GM19035 (cell line): ENCODE measurements at regions not wholly inside any gene's neighbourhood (a gene's known extent, or its start where the extent isn't known, plus 50 kb on each side); places are given as distances from the start of the nearest gene placed in this dataset.
"Not testable (repeated sequence)": the region's sequence is repeated elsewhere in the genome, so short reads cannot be mapped to it uniquely, and the experiment has no call there.

Experiments
- ATAC-seq: cut with Tn5 transposase; IDR thresholded peaks from one replicate; pipeline ENCODE4 v1.9.1; 2021; ENCODE audit not compliant: unreplicated experiment

DNA sequence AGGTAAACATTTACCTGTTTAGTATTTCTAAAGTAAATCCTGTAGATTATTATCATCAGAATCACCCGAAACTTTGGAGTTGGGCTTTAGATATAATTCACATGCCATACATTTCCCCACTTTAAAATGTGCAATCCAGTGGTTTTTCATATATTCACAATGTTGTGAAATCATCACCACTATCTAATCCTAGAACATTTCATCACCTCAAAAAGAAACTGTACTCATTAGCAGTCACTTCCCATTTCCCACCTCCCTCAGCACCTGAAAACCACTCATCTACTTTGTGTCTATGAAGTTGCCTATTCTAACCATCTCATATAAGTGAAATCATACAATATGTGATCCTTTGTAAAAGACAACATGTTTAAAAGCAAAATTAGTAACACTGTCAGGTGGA is 182.6 kb downstream of the FZD1 start:
- no peak for ATAC-seq

DNA sequence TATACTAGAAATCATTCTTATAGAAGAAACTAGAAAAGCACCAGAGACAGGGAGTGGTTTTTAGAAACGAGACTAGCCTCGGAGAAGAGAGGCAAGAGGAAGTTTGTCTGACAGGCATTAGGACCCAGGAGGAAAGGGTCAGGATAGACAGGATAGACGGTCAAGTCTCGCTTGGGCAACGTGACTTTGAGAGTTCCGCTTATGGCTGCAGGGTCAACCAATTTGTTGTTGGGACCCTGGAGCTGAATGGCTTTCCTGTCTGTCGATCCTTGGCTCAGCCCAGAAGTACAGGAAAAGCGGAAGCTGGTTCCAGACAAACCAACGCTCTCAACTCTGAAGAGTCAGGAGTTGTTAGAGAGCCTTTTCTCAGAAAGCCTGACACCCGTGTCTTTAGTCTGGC is 191.2 kb downstream of the FZD1 start:
- no peak for ATAC-seq

- ATAC-seq, result no peak
Observed at GRCh38 chr7:91457208-91457607, 193.0 kb downstream of the FZD1 start.

DNA sequence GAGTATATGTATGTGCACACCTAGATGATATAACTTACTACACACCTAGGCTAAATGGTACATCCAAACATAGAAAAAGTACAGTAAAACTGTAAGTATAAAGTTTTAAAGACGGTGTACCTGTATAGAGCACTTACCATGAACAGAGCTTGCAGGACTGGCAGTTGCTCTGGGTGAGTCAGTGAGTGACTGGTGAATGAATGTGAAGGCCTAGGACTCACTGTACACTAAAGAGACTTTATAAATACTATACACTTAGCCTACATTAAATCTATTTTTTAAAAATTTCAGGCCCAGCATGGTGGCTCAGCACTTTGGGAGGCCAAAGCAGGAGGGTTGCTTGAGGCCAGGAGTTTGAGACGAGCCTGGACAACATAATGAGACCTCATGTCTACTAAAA is 195.3 kb downstream of the FZD1 start:
- ATAC-seq, result no peak

DNA sequence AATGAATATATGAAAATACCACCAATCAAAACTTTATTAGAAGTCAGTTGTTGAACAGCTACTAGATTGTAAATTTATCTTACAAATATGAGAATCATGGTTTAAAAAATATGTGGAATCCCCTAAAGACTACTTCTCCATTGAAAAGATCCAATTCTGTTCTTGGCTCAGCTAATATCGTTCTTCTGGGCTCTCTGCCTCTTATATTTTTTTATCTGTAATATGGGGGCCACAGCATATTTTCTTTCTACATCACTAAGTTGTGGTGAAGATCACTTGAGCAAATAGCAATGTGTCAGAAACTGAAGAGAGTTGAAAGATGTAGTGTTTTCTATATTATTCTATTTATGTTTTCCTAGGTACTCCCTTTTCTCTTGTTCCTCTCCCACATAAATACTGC is 198.1 kb downstream of the FZD1 start:
- no peak for ATAC-seq

- ATAC-seq, result no peak
Observed at GRCh38 chr7:91463330-91463729, 199.1 kb downstream of the FZD1 start.

DNA sequence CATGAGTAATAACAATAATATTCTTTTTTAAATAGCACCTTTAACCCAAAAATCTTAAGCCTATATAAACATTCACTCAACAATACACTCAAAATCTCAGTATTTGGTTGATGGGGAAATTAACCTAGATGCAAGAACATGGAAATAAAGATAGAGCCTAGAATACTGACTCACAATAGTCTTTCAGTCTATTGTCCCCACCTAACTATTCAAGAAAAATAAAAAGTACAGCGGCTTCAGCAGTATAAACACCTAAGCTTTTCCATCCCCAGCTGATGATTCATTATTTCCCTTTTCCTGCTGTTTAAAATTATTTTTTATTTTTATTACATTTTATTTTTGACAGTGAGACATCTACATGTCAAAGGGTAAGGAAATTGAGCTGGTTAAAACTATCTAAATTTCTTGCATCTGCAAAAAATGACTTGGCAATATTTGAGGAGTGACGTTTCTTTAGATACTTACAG is 201.4 kb downstream of the FZD1 start:
- ATAC-seq, result no peak

GRCh38 chr7:91468256-91468655 is 204.0 kb downstream of the FZD1 start:
- ATAC-seq, result no peak

DNA sequence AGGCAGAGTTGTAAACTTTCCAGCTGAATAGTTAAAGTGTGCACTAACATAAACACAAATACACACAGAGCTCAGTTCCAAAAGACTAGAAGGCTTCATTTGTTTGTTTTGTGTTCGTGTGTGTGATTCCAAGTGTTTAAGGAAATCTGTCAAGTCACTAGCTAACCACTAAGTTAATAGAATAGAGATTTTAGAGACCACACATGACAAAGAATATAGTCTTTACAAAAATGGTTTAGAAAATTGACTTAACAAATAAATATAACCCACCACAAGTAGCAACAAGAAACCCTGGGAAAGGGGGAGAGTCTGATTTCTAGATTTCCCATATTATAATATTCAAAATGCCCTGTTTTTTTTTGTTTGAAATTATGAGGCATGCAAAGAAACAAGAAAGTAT is 209.4 kb downstream of the FZD1 start:
- ATAC-seq, result no peak

DNA sequence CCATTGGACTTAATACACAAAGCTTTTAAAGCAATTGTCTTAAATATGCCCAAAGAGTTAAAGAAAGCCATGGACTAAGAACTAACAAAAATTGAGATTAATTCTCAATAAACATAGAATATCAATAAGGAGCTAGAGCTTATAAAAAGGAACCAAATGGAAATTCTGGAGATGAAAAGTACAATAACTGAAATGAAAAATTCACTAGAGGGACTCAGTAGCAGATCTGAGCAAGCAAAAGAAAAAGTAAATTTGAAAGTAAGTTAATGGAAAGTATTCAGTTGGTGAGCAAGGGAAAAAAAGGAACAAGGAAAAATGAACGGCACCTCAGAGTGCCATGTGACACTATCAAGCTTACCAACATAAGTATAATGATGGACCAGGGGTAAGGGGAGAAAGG is 209.8 kb downstream of the FZD1 start:
- no peak for ATAC-seq

DNA sequence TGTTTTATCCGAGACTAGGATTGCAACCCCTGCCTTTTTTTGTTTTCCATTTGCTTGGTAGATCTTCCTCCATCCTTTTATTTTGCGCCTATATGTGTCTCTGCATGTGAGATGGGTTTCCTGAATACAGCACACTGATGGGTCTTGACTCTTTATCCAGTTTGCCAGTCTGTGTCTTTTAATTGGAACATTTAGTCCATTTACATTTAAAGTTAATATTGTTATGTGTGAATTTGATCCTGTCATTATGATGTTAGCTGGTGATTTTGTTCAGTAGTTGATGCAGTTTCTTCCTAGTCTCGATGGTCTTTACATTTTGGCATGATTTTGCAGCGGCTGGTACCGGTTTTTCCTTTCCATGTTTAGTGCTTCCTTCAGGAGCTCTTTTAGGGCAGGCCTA is 216.2 kb downstream of the FZD1 start:
- ATAC-seq, result not testable (repeated sequence)

DNA sequence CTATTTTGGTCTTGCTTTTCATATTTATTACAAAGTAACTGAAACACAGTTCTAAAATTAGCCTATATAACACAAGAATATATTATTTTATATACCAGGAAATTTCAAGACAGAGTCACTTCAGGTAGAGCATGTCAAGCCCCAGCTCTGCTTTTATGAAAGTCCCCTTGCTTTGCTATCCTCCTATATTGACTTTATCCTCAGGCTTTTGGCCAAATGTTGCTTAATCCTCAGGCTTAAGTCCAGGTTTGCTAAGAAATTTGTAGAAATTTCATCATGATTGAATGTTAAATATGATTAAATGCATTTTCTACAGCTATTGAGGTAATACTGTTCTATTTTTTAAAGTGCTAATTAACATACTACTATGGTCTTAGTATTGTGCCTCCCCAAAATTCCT is 227.6 kb downstream of the FZD1 start:
- no peak for ATAC-seq

DNA sequence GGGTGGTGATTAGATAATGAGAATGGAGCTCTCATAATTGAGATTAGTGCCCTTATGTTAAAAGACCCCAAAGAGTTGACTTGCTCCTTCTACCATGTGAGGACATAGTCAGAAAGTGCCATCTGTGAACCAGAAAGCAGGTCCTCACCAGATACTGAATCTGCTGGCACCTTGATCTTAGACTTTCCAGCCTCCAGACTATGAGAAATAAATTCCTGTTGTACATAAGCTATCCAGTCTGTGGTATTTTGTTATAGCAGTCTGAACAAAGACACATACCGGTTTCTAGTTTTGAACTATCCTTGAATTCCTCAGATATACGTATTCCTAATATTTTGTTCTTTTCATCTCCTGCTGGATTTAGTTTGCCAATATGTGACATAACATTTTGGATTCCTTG is 228.1 kb downstream of the FZD1 start:
- ATAC-seq, result no peak

GRCh38 chr7:91492773-91493172 is 228.5 kb downstream of the FZD1 start:
- no peak for ATAC-seq

DNA sequence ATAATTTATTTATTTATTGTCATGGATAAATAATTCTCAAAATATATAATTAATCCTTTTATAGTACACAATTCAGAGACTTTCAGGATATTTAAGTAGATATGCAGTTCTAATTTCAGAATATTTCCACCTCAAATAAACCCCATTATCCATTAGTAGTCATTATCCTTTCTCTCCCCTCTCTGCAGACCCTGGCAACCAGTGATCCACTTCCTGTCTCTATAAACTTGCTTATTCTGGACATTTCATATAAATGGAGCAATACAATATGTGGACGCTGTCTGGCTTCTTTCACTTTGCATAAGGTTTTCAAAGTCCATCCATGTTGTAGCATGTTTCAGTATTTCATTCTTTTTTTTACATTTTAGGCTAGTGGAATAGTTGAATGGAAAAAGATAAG is 230.2 kb downstream of the FZD1 start:
- ATAC-seq, result no peak

DNA sequence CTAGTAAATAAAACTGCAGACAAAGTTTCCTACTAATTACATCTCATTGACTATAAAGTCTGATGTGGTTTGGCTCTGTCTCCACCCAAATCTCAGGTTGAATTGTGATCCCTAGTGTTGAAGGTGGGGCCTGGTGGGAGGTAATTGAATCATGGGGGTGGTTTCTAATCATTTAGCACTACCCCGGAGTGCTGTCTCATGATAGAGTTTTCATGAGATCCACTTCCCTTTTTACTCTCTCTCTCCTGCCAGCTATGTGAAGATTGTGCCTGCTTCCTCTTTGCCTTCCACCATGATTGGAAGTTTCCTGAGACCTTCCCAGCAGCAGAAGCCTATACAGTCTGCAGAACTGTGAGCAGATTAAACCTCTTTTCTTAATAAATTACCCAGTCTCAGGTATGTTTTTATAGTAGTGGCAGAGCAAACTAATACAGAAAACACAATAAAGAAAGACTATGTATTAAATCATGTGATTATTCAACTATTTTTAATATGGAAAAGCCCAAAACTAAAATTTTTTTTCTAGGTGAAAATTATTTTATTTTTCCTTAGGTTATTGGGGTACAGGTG is 232.1 kb downstream of the FZD1 start:
- no peak for ATAC-seq

DNA sequence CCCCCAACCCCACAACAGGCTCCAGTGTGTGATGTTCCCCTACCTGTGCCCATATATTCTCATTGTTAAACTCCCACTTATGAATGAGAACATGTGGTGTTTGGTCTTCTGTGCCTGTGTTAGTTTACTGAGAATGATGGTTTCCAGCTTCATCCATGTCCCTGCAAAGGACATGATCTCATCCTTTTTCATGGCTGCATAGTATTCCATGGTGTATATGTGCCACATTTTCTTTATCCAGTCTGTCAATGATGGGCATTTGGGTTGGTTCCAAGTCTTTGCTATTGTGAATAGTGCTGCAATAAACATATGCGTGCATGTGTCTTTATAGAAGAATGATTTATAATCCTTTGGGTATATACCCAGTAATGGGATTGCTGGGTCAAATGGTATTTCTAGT is 233.0 kb downstream of the FZD1 start:
- not testable (repeated sequence) for ATAC-seq

DNA sequence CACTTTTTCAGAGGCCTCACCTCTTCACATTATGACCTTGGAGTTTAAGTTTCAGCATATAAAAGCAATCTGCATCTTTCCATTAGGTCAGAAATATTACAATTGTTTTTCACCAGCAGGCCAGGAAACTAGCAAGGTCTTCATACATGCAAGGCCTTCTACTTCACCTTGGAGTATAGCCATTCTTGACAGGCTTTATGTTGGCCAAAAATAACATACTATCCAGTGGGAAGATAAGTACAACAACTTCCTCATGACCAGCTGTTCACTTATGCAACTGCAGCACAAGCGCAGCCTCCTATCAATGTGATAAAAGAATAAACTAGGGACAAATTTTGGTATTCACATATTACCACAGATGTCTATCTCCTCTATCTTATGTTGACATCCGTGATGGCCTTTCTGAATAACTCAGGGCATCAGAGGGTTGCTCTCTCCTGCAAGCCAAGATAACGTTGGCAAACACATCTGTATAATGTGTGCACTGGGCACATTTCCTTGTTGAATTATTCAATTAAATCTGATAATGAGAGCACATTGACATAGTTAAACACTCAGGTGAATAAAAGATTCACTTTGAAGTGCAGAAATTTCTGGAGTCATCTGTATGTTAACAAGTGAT is 239.8 kb downstream of the FZD1 start:
- ATAC-seq, result no peak

DNA sequence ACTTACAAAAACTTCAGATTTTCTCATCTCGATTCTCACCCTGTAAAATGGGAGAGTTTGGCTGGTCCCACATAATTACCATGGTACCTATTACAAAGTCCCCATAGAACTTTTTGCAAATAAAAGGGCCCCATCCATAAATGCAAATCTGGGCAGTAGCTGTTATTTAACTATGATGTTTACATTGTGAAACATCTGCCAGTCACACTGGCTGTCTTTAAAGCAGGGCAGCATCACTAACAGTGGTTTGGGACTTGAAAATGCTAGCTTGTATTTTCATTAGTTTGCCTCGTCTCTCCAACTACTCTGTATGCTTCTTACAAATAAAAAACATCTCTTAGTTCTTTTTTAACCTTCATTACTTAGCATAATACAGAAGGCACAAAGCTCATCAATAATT is 240.7 kb downstream of the FZD1 start:
- ATAC-seq, result no peak

GRCh38 chr7:91506966-91507365 is 242.7 kb downstream of the FZD1 start:
- ATAC-seq, result not testable (repeated sequence)

DNA sequence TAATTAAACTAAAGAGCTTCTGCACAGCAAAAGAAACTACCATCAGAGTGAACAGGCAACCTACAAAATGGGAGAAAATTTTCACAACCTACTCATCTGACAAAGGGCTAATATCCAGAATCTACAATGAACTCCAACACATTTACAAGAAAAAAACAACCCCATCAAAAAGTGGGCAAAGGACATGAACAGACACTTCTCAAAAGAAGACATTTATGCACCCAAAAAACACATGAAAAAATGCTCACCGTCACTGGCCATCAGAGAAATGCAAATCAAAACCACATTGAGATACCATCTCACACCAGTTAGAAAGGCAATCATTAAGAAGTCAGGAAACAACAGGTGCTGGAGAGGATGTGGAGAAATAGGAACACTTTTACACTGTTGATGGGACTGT is 247.6 kb downstream of the FZD1 start:
- ATAC-seq, result not testable (repeated sequence)

DNA sequence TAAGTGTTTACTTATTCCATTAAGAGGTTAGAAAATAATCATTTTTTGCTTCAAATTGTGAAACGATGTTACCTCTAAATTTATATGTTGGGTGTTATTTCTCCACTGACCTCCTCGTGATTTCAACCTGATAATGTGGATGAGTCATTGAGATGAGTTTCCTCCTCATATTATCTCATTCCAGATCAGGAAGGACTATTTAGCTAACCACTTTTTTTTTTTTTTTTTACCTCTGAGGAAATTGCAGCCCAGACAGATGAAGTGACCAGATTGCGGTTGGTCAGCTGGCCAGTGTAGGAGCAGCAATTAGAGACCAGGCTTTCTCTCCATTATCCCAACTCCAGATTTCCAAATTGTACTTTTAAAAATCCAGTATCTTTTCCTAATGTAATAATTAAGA is 248.7 kb downstream of the FZD1 start:
- ATAC-seq, result no peak

DNA sequence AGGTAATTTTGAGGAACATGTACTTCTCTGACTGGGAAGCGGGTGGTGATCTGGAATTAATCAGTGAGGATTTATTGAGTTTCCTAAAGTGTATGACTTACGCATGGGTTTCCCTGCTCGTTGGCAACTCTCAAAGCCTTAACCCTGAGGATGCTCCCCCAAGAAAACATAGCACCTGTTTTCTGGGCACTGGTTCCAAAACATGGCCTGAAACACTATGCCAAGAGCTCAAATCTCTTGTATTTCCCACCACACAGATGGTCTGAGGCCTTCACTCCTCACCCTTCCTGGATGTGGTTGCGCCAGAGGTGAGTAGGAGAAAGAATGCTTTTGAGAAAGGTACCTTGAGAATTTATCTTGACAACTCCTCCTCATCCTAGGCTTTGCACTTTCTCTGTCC is 250.4 kb downstream of the FZD1 start:
- ATAC-seq, result no peak
